NB4 (cell line): ENCODE measurements at regions not wholly inside any gene's neighbourhood (a gene's known extent, or its start where the extent isn't known, plus 50 kb on each side); places are given as distances from the start of the nearest gene placed in this dataset.

Experiments
- DNase-seq: peaks from one replicate; pipeline ENCODE4 v3.0.0; 2010; ENCODE audit warnings: low read depth
- H3K4me3 ChIP-seq: one replicate; pipeline ENCODE4 v1.5.1; 2011; ENCODE audit warnings: mild to moderate bottlenecking, low read depth, low read length, moderate library complexity
- MYC ChIP-seq: IDR thresholded peaks from 2 replicates; pipeline ENCODE4 v1.6.1; 2011; ENCODE audit warnings: low read depth, low read length
- POLR2A ChIP-seq: IDR thresholded peaks from 2 replicates; pipeline ENCODE4 v1.6.1; 2011; ENCODE audit warnings: mild to moderate bottlenecking; ENCODE audit not compliant: insufficient read length; ENCODE audit errors: extremely low read depth
- TF ChIP-seq, protein P1 (sequence below): IDR thresholded peaks from one replicate; pipeline ENCODE4 v1.5.1; 2012; ENCODE audit warnings: low read depth, low read length
- TF ChIP-seq, protein P2 (sequence below): IDR thresholded peaks from 2 replicates; pipeline ENCODE4 v1.6.1; 2011; ENCODE audit warnings: low read depth, low read length

DNA sequence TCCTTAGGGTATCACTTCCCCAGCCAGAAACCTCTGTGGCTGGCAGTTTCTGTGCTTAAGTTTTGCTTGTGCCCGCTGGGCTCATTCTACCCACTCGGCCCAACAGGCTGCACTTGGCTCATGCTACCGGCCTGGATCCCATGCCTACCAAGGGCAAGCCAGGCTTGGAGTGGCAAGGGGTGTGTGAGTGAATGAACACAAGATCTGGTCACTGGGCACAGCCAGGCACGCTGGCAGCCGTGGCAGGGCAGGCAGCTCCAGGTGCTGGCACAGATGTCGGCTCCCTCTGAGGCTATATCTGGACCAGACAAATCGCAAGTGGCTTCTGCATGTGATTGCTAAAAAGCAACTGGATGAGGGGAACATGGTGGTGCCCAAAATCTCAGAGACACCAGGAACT is 740.5 kb upstream of the B3GALT2 start:
- TF ChIP-seq, protein P1, sequence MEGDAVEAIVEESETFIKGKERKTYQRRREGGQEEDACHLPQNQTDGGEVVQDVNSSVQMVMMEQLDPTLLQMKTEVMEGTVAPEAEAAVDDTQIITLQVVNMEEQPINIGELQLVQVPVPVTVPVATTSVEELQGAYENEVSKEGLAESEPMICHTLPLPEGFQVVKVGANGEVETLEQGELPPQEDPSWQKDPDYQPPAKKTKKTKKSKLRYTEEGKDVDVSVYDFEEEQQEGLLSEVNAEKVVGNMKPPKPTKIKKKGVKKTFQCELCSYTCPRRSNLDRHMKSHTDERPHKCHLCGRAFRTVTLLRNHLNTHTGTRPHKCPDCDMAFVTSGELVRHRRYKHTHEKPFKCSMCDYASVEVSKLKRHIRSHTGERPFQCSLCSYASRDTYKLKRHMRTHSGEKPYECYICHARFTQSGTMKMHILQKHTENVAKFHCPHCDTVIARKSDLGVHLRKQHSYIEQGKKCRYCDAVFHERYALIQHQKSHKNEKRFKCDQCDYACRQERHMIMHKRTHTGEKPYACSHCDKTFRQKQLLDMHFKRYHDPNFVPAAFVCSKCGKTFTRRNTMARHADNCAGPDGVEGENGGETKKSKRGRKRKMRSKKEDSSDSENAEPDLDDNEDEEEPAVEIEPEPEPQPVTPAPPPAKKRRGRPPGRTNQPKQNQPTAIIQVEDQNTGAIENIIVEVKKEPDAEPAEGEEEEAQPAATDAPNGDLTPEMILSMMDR, result no peak
- no peak for TF ChIP-seq MYC
- TF ChIP-seq POLR2A, result no peak
- TF ChIP-seq, protein P2, sequence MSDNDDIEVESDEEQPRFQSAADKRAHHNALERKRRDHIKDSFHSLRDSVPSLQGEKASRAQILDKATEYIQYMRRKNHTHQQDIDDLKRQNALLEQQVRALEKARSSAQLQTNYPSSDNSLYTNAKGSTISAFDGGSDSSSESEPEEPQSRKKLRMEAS, result no peak

DNA sequence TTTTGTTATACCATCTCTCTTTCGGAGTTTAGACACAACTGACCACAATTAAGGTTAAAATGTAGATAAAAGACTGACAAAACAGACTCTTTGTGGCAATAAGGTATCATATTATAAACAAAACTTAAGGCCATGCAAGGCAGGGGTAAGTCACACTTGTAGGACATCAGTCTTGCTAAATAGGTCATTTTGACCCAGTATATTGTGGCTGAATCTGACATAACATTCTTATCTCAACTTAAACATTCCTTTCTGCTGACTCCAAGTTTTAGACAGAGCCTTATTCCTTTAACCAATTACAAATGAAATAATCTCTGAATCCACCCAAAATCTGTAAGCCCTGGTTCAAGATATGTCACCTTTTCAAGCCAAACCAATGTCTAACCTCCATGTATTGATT is 733.4 kb upstream of the B3GALT2 start:
- DNase-seq, result no peak
- H3K4me3 ChIP-seq, result no peak overlapping the region
- TF ChIP-seq POLR2A (no peak), MYC (no peak)
- TF ChIP-seq, protein P2, result no peak
- TF ChIP-seq, protein P1, result no peak

More for the DNA sequence above, 740.5 kb upstream of the B3GALT2 start:
- no peak overlapping the region for H3K4me3 ChIP-seq
- no peak for DNase-seq

DNA sequence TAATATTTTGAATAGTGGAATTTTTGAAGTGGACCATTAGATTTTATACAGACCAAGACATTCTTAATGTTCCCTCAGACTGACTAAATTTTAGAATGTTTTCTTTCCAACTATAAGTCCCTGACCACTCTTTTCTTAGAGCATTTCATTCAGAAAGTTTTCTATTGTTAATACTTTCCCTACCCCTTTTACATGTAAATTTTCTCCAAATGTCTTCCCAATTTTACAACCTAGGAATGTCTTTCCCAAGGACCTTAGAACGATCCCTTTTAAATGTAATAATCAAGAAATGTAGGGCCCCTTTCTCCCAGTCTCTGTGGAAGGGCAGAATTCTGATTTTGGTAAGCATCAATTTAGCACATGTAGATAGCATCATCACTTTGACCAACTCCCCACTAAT is 730.0 kb upstream of the B3GALT2 start:
- H3K4me3 ChIP-seq, result no peak overlapping the region
- TF ChIP-seq POLR2A, result no peak
- no peak for TF ChIP-seq MYC
- TF ChIP-seq, protein P1, result no peak
- TF ChIP-seq, protein P2, result no peak
- no peak for DNase-seq

DNA sequence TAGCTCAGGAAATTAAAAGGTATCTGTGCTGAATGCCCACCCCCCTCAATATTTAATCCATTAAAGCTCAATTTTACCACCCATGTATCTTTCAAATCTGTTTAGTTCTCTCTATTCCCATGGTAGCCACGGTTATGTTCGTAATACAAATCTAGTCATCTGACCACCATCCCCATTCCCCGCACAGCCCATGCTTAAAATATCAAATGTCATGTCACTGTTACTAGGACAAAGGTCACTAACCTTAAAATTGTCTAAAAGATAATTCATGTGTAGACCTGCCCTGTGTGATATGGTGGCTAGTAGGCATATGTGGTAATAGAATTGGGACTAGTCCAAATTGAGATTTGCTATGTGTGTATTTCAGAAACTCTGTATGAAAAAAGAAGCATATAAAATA is 728.5 kb upstream of the B3GALT2 start:
- no peak for DNase-seq
- TF ChIP-seq, protein P1, result no peak
- TF ChIP-seq MYC, result no peak
- TF ChIP-seq, protein P2, result no peak
- TF ChIP-seq POLR2A, result no peak
- H3K4me3 ChIP-seq, result no peak overlapping the region

DNA sequence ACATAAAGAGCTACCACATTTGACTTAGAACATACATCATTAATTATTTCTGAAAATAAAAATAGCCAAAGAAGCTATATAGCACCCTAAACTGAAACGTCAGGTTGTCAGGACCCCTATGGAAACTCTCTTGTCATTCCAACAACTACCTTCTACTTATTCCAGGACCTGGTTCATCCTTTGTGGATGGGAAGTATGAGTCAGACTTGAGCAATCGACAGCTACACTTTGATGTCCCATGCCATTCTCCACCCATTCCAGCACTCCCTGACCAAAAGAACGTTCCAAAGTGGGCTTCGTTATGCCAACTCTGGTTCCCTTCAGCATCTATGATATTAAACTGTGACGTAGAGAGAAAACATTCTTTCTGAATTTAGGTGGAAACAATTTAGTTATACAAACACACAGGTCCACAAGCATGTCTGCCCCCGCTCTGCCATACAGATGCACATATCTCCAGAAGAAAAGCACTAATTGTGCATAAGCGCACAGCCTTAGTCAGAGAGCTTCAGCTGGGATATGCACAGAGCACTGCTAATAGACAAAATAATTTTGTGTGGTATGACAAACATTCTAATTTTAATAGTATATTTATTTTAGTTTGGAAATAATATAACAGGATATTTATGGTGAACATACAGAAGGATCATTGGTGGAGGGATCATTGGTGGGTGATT is 723.1 kb upstream of the B3GALT2 start:
- no peak for DNase-seq
- TF ChIP-seq, protein P2, result no peak
- TF ChIP-seq, protein P1, result no peak
- TF ChIP-seq POLR2A (no peak), MYC (no peak)
- H3K4me3 ChIP-seq, result no peak overlapping the region
